ENCODE measurements at regions not wholly inside any gene's neighbourhood (a gene's known extent, or its start where the extent isn't known, plus 50 kb on each side); places are given as distances from the start of the nearest gene placed in this dataset.
"Not testable (repeated sequence)": the region's sequence is repeated elsewhere in the genome, so short reads cannot be mapped to it uniquely, and the experiment has no call there.

GRCh38 chr2:44071454-44072046 lies 75.8 kb upstream of the LRPPRC start:
- H3K9ac ChIP-seq (replicated peaks; ENCODE audit: extremely low read depth, insufficient read depth, low read length) = no peak overlapping the region
- DNase-seq (ENCODE audit: low read depth, low spot score) (no peak), FAIRE-seq (no peak)
- no peaks in the 10 kb centered on the region for H4K20me1 ChIP-seq (replicated peaks; ENCODE audit: control insufficient read depth, extremely low read depth, insufficient read depth, low read length)
- dilution Hi-C loops (cut with MboI; ENCODE audit: extremely low pct_ligation_motif_present, low sequenced_read_pairs) = no loop called here
- H3K4me1 ChIP-seq (ENCODE audit: control insufficient read depth, extremely low read depth, insufficient read depth, low read length) = no peaks in the 10 kb centered on the region
- POLR2A ChIA-PET = no interaction called here
- no peaks in the 10 kb centered on the region for H3K79me2 ChIP-seq (ENCODE audit: control insufficient read depth, insufficient read depth, low read length)
- H3K4me3 ChIP-seq (replicated peaks in 1 of 3; ENCODE audit: insufficient read depth in 1 of 3, low read depth in 1 of 3, low read length in 3 of 3) = no peak overlapping the region
- H3K9me3 ChIP-seq (replicated peaks; ENCODE audit: control insufficient read depth, insufficient read depth, low read length) = no peaks in the 10 kb centered on the region
- H3K27ac ChIP-seq (ENCODE audit: insufficient read depth, low read depth, low read length) = no peak overlapping the region
- H3K4me2 ChIP-seq (ENCODE audit: insufficient read depth, low read length) = no peak overlapping the region
- CTCF ChIA-PET = interaction anchor here (0.6 to 1.8 kb wide), 3 partner anchors 15 to 41 kb away, joined by 3 to 9 read pairs (median 5); no protein-coding TSS in a partner anchor
- intact Hi-C loops (cut with micrococcal nuclease) = no loop called here
- H3K9me1 ChIP-seq (replicated peaks; ENCODE audit: control insufficient read depth, extremely low read depth, insufficient read depth, low read length) = no peaks in the 10 kb centered on the region
- TF ChIP-seq FOS (IDR thresholded peaks at IDR 0.05; ENCODE audit: borderline replicate concordance, insufficient read depth, low read length) = no peak
- no peak for TF ChIP-seq GATA2 (IDR thresholded peaks at IDR 0.05; ENCODE audit: insufficient read depth, insufficient read length, low read depth, low read length)
- TF ChIP-seq MYC (IDR thresholded peaks at IDR 0.05; ENCODE audit: low read depth, low read length) = no peak
- TF ChIP-seq EZH2 (IDR thresholded peaks at IDR 0.05; ENCODE audit: borderline replicate concordance, low read depth, low read length, severe bottlenecking) = no peak
- no peak for TF ChIP-seq POLR2A (IDR thresholded peaks at IDR 0.05; ENCODE audit: low read depth, low read length)
- no peak for TF ChIP-seq JUN (IDR thresholded peaks at IDR 0.05; ENCODE audit: borderline replicate concordance, insufficient read depth, insufficient read length, low read depth)
- TF ChIP-seq, protein P1, sequence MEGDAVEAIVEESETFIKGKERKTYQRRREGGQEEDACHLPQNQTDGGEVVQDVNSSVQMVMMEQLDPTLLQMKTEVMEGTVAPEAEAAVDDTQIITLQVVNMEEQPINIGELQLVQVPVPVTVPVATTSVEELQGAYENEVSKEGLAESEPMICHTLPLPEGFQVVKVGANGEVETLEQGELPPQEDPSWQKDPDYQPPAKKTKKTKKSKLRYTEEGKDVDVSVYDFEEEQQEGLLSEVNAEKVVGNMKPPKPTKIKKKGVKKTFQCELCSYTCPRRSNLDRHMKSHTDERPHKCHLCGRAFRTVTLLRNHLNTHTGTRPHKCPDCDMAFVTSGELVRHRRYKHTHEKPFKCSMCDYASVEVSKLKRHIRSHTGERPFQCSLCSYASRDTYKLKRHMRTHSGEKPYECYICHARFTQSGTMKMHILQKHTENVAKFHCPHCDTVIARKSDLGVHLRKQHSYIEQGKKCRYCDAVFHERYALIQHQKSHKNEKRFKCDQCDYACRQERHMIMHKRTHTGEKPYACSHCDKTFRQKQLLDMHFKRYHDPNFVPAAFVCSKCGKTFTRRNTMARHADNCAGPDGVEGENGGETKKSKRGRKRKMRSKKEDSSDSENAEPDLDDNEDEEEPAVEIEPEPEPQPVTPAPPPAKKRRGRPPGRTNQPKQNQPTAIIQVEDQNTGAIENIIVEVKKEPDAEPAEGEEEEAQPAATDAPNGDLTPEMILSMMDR (IDR thresholded peaks at IDR 0.05; ENCODE audit: extremely low read depth in 1 of 2, insufficient read depth in 1 of 2, low read depth in 1 of 2, low read length in 2 of 2) = no peak
- no peak for TF ChIP-seq MAX (IDR thresholded peaks at IDR 0.05; ENCODE audit: insufficient read depth, insufficient read length)
- TF ChIP-seq POLR2AphosphoS5 (IDR thresholded peaks at IDR 0.05; ENCODE audit: insufficient read depth, low read depth, low read length) = no peak
- H3K27me3 ChIP-seq (ENCODE audit: control insufficient read depth in 2 of 2, insufficient read depth in 2 of 2, low read length in 2 of 2) = peaks cover 0 to 2% of the 10 kb centered on the region in 2 experiments
- BruUV-seq (replicated peaks) = no TSS peak
- no peaks in the 10 kb centered on the region for H3K36me3 ChIP-seq (ENCODE audit: control insufficient read depth in 2 of 2, extremely low read depth in 1 of 2, insufficient read depth in 2 of 2, low read length in 2 of 2)
- H2AFZ ChIP-seq (ENCODE audit: low read depth, low read length) = no peak overlapping the region

DNA sequence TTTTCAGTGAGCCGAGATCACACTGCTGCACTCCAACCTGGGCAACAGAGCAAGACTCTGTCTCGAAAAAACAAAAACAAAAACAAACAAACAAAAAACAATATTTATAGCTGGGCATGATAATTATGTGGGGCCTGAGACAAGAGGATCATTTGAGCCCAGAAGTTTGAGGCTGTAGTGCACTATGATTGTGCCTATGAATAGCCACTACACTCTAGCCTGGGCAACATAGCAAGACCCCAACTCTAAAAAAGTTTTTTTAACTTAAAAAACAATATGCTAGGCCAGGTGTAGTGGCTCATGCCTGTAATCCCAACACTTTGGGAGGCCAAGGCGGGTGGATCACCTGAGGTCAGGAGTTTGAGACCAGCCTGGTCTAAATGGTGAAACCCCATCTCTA lies 77.9 kb upstream of the LRPPRC start:
- H3K4me3 ChIP-seq (replicated peaks in 1 of 3; ENCODE audit: insufficient read depth in 1 of 3, low read depth in 1 of 3, low read length in 3 of 3); H3K9me3 ChIP-seq (replicated peaks; ENCODE audit: control insufficient read depth, insufficient read depth, low read length); H3K4me2 ChIP-seq (ENCODE audit: insufficient read depth, low read length); DNase-seq (ENCODE audit: low read depth, low spot score); H3K79me2 ChIP-seq (ENCODE audit: control insufficient read depth, insufficient read depth, low read length); BruUV-seq (replicated peaks); FAIRE-seq; POLR2A ChIA-PET; dilution Hi-C loops (cut with MboI; ENCODE audit: extremely low pct_ligation_motif_present, low sequenced_read_pairs); intact Hi-C loops (cut with micrococcal nuclease); H3K9me1 ChIP-seq (replicated peaks; ENCODE audit: control insufficient read depth, extremely low read depth, insufficient read depth, low read length); H3K9ac ChIP-seq (replicated peaks; ENCODE audit: extremely low read depth, insufficient read depth, low read length); H3K27ac ChIP-seq (ENCODE audit: insufficient read depth, low read depth, low read length); H3K4me1 ChIP-seq (ENCODE audit: control insufficient read depth, extremely low read depth, insufficient read depth, low read length); H4K20me1 ChIP-seq (replicated peaks; ENCODE audit: control insufficient read depth, extremely low read depth, insufficient read depth, low read length); H3K27me3 ChIP-seq (ENCODE audit: control insufficient read depth in 2 of 2, insufficient read depth in 2 of 2, low read length in 2 of 2); H2AFZ ChIP-seq (ENCODE audit: low read depth, low read length); H3K36me3 ChIP-seq (ENCODE audit: control insufficient read depth in 2 of 2, extremely low read depth in 1 of 2, insufficient read depth in 2 of 2, low read length in 2 of 2); CTCF ChIA-PET: not testable (repeated sequence)

DNA sequence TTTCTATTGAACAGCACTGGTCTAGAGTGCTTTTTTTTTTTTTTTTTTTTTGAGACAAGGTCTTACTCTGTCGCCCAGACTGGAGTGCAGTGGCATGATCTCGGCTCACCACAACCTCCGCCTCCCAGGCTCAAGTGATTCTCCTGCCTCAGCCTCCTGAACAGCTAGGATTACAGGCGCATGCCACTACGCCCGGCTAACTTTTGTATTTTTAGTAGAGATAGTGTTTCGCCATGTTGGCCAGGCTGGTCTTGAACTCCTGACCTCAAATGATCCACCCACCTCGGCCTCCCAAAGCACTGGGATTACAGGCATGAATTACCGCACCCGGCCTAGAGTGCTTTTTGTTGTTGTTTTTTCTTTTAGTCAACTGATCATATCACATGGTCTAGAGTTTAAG lies 79.0 kb upstream of the LRPPRC start:
- H3K79me2 ChIP-seq (ENCODE audit: control insufficient read depth, insufficient read depth, low read length); DNase-seq (ENCODE audit: low read depth, low spot score); intact Hi-C loops (cut with micrococcal nuclease); H3K27me3 ChIP-seq (ENCODE audit: control insufficient read depth in 2 of 2, insufficient read depth in 2 of 2, low read length in 2 of 2); H2AFZ ChIP-seq (ENCODE audit: low read depth, low read length); H3K9me1 ChIP-seq (replicated peaks; ENCODE audit: control insufficient read depth, extremely low read depth, insufficient read depth, low read length); H4K20me1 ChIP-seq (replicated peaks; ENCODE audit: control insufficient read depth, extremely low read depth, insufficient read depth, low read length); H3K4me2 ChIP-seq (ENCODE audit: insufficient read depth, low read length); H3K4me1 ChIP-seq (ENCODE audit: control insufficient read depth, extremely low read depth, insufficient read depth, low read length); dilution Hi-C loops (cut with MboI; ENCODE audit: extremely low pct_ligation_motif_present, low sequenced_read_pairs); H3K4me3 ChIP-seq (replicated peaks in 1 of 3; ENCODE audit: insufficient read depth in 1 of 3, low read depth in 1 of 3, low read length in 3 of 3); H3K9me3 ChIP-seq (replicated peaks; ENCODE audit: control insufficient read depth, insufficient read depth, low read length); H3K9ac ChIP-seq (replicated peaks; ENCODE audit: extremely low read depth, insufficient read depth, low read length); BruUV-seq (replicated peaks); POLR2A ChIA-PET; H3K36me3 ChIP-seq (ENCODE audit: control insufficient read depth in 2 of 2, extremely low read depth in 1 of 2, insufficient read depth in 2 of 2, low read length in 2 of 2); FAIRE-seq; H3K27ac ChIP-seq (ENCODE audit: insufficient read depth, low read depth, low read length): not testable (repeated sequence)
- CTCF ChIA-PET = interaction anchor here (1.0 kb wide), 1 partner anchor 12 kb away, joined by 3 read pairs; no protein-coding TSS in a partner anchor
